ENCODE measurements at regions not wholly inside any gene's neighbourhood (a gene's known extent, or its start where the extent isn't known, plus 50 kb on each side); places are given as distances from the start of the nearest gene placed in this dataset.

DNA sequence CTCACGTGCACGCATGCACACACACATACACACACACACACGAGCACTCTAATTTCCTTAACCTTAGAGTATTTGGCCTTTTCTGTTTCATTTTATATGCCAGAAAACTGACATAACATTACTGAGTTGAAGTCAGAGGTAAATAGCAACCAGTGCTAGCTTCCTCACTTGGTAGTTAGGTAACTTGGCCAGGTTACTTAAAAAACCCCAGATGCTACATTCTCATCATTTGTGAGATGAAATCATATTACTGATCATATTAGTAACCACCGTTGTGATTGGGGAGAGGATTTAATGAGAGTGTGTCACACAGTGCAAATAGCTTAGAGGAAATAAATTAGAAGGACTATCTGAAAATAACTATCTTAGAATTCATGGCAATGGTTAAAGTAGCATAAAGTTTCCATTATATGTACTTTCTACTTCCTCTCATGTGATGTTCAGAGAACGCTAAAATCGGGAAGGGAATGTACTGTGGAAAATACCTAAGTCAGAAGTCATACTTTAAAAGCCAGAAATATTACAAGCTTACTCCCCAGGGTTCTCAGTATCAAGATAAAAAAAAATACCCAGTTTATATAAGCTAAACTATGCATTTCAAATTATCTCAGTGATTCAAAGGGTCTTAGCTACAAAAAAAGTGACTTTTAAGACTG, 120.5 kb downstream of the TUSC1 start:
- Histone ChIP-seq H2AFZ (ENCODE audit: low read length) (no peak overlapping the region), H3K9me3 (ENCODE audit: control insufficient read depth, insufficient read depth, low read depth, low read length) (no peaks in the 10 kb centered on the region), H3K36me3 (ENCODE audit: control insufficient read depth, insufficient read depth, low read length) (no peaks in the 10 kb centered on the region), H3K9ac (ENCODE audit: insufficient read depth, low read length) (no peak overlapping the region), H3K27ac (ENCODE audit: insufficient read depth, low read length) (no peak overlapping the region), H4K20me1 (ENCODE audit: control insufficient read depth, extremely low read depth, insufficient read depth, low read length) (no peaks in the 10 kb centered on the region), H3K27me3 (ENCODE audit: control insufficient read depth, insufficient read depth, low read length) (no peaks in the 10 kb centered on the region), H3K4me3 (replicated peaks in 1 of 4; ENCODE audit: control extremely low read depth in 1 of 4, insufficient read depth in 1 of 4, low read depth in 3 of 4, low read length in 4 of 4) (no peak overlapping the region), H3K79me2 (ENCODE audit: control insufficient read depth, insufficient read depth, low read length) (no peaks in the 10 kb centered on the region), H3K4me2 (ENCODE audit: extremely low read depth, insufficient read depth, low read length) (no peak overlapping the region), H3K4me1 (ENCODE audit: control insufficient read depth, extremely low read depth, insufficient read depth, low read length) (no peaks in the 10 kb centered on the region)
- TF ChIP-seq CTCF (conservative IDR thresholded peaks at IDR 0.05 in 1 of 2, IDR thresholded peaks at IDR 0.05 in 1 of 2; ENCODE audit: low read depth in 1 of 2, low read length in 2 of 2) (no peak), EZH2 (IDR thresholded peaks at IDR 0.05; ENCODE audit: low read length, missing control alignments) (no peak)
- no peak for DNase-seq (ENCODE audit: low read depth in 2 of 2)

DNA sequence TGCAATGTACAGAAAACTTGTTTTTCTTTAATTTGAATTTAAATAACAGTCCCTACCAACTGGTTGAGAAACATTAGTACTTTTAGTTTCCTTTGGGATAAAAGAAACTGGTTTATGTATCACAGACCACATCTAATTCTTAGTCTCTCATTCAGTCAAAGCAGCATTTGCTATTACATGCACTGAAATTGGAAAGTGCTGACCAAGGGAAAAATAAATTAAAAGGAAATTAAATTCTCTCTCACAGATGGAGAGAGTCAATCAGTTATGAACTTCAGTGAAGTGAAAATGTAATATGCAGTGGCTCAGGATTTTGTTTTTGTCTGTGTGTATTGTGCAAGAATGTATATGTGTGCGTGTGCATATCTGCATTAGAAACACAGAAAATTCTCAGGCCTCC, 121.7 kb downstream of the TUSC1 start:
- Histone ChIP-seq H3K4me2 (ENCODE audit: extremely low read depth, insufficient read depth, low read length) (no peak overlapping the region), H3K79me2 (ENCODE audit: control insufficient read depth, insufficient read depth, low read length) (no peaks in the 10 kb centered on the region), H3K4me1 (ENCODE audit: control insufficient read depth, extremely low read depth, insufficient read depth, low read length) (no peaks in the 10 kb centered on the region), H3K36me3 (ENCODE audit: control insufficient read depth, insufficient read depth, low read length) (no peaks in the 10 kb centered on the region), H3K4me3 (replicated peaks in 1 of 4; ENCODE audit: control extremely low read depth in 1 of 4, insufficient read depth in 1 of 4, low read depth in 3 of 4, low read length in 4 of 4) (no peak overlapping the region), H3K9ac (ENCODE audit: insufficient read depth, low read length) (no peak overlapping the region), H2AFZ (ENCODE audit: low read length) (no peak overlapping the region), H3K27me3 (ENCODE audit: control insufficient read depth, insufficient read depth, low read length) (no peaks in the 10 kb centered on the region), H3K9me3 (ENCODE audit: control insufficient read depth, insufficient read depth, low read depth, low read length) (no peaks in the 10 kb centered on the region), H4K20me1 (ENCODE audit: control insufficient read depth, extremely low read depth, insufficient read depth, low read length) (no peaks in the 10 kb centered on the region), H3K27ac (ENCODE audit: insufficient read depth, low read length) (no peak overlapping the region)
- no peak for DNase-seq (ENCODE audit: low read depth in 2 of 2)
- TF ChIP-seq CTCF (conservative IDR thresholded peaks at IDR 0.05 in 1 of 2, IDR thresholded peaks at IDR 0.05 in 1 of 2; ENCODE audit: low read depth in 1 of 2, low read length in 2 of 2) (no peak), EZH2 (IDR thresholded peaks at IDR 0.05; ENCODE audit: low read length, missing control alignments) (no peak)

GRCh38 chr9:25548847-25549246, 129.4 kb downstream of the TUSC1 start:
- no peaks in the 10 kb centered on the region for H4K20me1 ChIP-seq (ENCODE audit: control insufficient read depth, extremely low read depth, insufficient read depth, low read length)
- H3K36me3 ChIP-seq (ENCODE audit: control insufficient read depth, insufficient read depth, low read length), result no peaks in the 10 kb centered on the region
- no peaks in the 10 kb centered on the region for H3K79me2 ChIP-seq (ENCODE audit: control insufficient read depth, insufficient read depth, low read length)
- DNase-seq (ENCODE audit: low read depth in 2 of 2), result no peak
- no peak overlapping the region for H2AFZ ChIP-seq (ENCODE audit: low read length)
- H3K4me2 ChIP-seq (ENCODE audit: extremely low read depth, insufficient read depth, low read length), result no peak overlapping the region
- no peaks in the 10 kb centered on the region for H3K4me1 ChIP-seq (ENCODE audit: control insufficient read depth, extremely low read depth, insufficient read depth, low read length)
- no peak overlapping the region for H3K4me3 ChIP-seq (replicated peaks in 1 of 4; ENCODE audit: control extremely low read depth in 1 of 4, insufficient read depth in 1 of 4, low read depth in 3 of 4, low read length in 4 of 4)
- no peak overlapping the region for H3K27ac ChIP-seq (ENCODE audit: insufficient read depth, low read length)
- no peaks in the 10 kb centered on the region for H3K9me3 ChIP-seq (ENCODE audit: control insufficient read depth, insufficient read depth, low read depth, low read length)
- no peaks in the 10 kb centered on the region for H3K27me3 ChIP-seq (ENCODE audit: control insufficient read depth, insufficient read depth, low read length)
- no peak for TF ChIP-seq EZH2 (IDR thresholded peaks at IDR 0.05; ENCODE audit: low read length, missing control alignments)
- no peak for TF ChIP-seq CTCF (conservative IDR thresholded peaks at IDR 0.05 in 1 of 2, IDR thresholded peaks at IDR 0.05 in 1 of 2; ENCODE audit: low read depth in 1 of 2, low read length in 2 of 2)
- H3K9ac ChIP-seq (ENCODE audit: insufficient read depth, low read length), result no peak overlapping the region
